ENCODE measurements at regions not wholly inside any gene's neighbourhood (a gene's known extent, or its start where the extent isn't known, plus 50 kb on each side); places are given as distances from the start of the nearest gene placed in this dataset.

DNA sequence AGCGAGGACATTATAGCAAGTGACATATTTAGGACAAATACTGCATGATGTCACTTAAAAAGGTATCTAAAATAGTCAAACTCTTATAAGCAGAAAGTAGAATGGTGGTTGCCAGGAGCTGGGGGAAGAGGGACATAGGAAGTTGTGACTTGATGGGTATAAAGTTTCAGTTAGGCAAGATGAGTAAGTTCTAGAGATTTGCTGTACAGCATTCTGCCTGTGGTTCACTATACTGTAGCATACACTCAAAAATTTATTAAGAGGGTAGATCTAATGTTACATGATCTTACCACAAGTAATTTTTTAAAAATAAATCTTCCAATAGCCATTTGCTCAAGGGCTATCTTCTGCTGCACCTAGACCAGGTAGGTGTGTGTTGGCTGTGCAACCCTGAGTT, 78.1 kb upstream of the NPAS2 start:
- Mint-ChIP-seq H3K27me3 (ENCODE audit: low read depth) (no peaks in the 10 kb centered on the region), H3K4me3 (no peak overlapping the region), H3K4me1 (peaks cover 18% of the 10 kb centered on the region), H3K9me3 (no peaks in the 10 kb centered on the region), H3K27ac (peak overlapping the region; percentile 64 to 88 (median 83)), H3K36me3 (ENCODE audit: low read depth) (no peaks in the 10 kb centered on the region)
- TF ChIP-seq, protein P1, sequence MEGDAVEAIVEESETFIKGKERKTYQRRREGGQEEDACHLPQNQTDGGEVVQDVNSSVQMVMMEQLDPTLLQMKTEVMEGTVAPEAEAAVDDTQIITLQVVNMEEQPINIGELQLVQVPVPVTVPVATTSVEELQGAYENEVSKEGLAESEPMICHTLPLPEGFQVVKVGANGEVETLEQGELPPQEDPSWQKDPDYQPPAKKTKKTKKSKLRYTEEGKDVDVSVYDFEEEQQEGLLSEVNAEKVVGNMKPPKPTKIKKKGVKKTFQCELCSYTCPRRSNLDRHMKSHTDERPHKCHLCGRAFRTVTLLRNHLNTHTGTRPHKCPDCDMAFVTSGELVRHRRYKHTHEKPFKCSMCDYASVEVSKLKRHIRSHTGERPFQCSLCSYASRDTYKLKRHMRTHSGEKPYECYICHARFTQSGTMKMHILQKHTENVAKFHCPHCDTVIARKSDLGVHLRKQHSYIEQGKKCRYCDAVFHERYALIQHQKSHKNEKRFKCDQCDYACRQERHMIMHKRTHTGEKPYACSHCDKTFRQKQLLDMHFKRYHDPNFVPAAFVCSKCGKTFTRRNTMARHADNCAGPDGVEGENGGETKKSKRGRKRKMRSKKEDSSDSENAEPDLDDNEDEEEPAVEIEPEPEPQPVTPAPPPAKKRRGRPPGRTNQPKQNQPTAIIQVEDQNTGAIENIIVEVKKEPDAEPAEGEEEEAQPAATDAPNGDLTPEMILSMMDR (IDR thresholded peaks at IDR 0.05; ENCODE audit: unreplicated experiment in 3 of 3): no peak

DNA sequence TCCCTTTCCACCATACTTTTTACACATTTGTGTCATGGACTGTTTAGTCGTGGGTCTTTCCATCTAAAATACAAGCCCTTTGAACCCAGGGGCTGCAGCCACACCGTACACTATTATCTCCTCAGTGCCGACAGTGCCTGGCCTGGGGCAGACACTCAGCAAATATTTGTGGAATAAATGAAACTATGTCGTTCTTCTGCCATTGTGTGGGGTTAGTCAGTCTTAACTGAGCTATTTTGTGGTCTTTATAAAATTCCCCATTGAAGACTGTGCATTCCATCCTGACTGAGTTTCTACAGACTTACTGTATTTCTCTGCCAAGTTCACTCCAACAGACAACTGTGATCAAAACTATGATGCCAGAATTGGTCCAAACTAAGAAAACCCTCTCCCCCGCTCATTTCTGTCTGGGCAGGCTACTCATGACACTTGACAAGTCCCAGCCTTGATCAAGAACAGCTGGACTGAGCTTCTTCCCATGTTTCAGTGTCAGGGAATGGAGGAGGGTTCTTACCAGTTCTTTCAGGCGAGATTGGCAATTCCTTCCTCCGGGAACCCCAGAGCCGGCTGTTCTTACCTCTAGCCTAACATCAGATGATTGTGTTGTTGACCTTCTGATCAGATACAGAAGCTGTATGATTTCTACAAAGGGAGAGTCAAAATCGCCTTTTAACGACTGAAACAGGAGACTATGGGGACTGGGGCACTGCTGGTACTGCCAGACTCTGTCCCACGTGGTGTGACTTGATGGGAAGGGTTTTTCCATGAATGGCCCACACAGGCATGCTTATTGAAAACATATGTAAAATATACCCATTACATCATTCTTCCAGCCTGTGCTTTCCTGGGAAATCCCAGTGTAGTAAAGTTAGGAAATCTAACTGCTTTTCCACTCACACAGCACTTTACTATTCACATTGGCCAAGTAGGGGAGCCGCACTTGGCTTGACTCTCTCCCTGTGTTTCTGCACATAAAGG, 77.4 kb upstream of the NPAS2 start:
- TF ChIP-seq, protein P1 (IDR thresholded peaks at IDR 0.05; ENCODE audit: unreplicated experiment in 3 of 3): no peak
- no peaks in the 10 kb centered on the region for H3K9me3 Mint-ChIP-seq
- H3K36me3 Mint-ChIP-seq (ENCODE audit: low read depth): no peaks in the 10 kb centered on the region
- H3K4me3 Mint-ChIP-seq: peak overlapping the region in 1 of 3 experiments; percentile 0
- H3K27ac Mint-ChIP-seq: peak overlapping the region; percentile 64 to 88 (median 83)
- H3K27me3 Mint-ChIP-seq (ENCODE audit: low read depth): no peaks in the 10 kb centered on the region
- H3K4me1 Mint-ChIP-seq: peaks cover 18% of the 10 kb centered on the region

DNA sequence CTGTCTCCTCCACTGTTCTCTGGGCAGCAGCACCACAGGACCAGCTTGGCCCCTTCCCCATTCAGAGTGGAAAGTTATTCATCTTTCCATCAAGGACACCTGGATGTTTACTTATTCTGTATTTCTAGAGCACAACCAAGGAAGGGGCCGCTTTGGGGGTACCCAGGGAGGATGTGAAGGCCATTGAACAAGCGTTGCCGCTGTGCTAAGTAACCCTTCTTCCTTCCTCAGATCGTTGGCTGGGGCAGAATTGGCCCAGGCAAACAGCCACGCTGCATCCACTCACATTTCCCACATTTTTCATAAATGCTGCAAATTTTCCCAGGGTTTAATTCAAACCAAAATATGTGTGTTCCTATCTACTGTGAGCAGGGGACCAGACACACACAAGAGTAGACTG, 76.2 kb upstream of the NPAS2 start:
- Mint-ChIP-seq H3K36me3 (ENCODE audit: low read depth) (no peaks in the 10 kb centered on the region), H3K9me3 (no peaks in the 10 kb centered on the region), H3K27me3 (ENCODE audit: low read depth) (no peaks in the 10 kb centered on the region), H3K4me1 (peaks cover 18% of the 10 kb centered on the region), H3K27ac (peak overlapping the region in 2 of 3 experiments; percentile 6 to 11), H3K4me3 (no peak overlapping the region)
- TF ChIP-seq, protein P1 (IDR thresholded peaks at IDR 0.05; ENCODE audit: unreplicated experiment in 3 of 3): no peak

DNA sequence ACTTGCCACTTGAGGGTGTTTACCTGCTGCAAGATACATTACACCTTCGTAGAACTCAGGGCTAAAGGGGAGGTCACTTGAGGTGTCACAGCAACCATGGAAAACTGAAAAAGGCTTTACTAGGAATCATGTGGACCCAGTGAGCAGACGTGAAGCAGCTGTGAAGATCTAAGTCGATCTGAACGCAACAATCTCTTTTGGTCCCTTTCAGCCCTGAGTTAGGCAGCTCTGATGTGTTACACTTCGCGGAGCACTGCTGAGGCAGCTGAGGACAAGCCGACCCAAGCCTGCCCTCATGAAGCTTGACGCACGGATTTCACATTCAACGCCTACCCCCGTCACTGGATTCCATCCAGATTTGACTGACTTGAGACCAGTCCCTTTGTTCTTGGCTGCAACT, 75.8 kb upstream of the NPAS2 start:
- Mint-ChIP-seq H3K4me1 (peaks cover 18% of the 10 kb centered on the region), H3K9me3 (no peaks in the 10 kb centered on the region), H3K27ac (peak overlapping the region in 2 of 3 experiments; percentile 6 to 11), H3K36me3 (ENCODE audit: low read depth) (no peaks in the 10 kb centered on the region), H3K27me3 (ENCODE audit: low read depth) (no peaks in the 10 kb centered on the region), H3K4me3 (no peak overlapping the region)
- TF ChIP-seq, protein P1 (IDR thresholded peaks at IDR 0.05; ENCODE audit: unreplicated experiment in 3 of 3): no peak

DNA sequence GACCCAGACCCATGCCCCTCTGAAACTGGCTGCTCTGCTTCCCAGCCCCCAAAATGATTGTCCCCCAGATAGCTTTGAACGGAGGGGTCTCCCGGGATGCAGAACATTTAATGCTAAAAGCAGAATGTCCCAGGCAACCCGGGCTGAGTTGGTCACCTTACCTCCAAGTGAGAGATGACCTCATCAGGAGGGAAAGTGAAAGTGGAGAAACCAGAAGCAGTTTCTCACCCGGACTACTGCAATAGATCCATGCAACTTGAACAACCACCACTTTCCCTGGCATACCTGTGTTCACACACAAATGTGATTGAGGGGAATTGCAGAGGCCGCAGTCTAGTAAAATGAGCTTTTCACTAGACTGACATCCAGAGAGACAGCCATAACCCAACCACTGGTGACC, 75.3 kb upstream of the NPAS2 start:
- Mint-ChIP-seq H3K4me3 (no peak overlapping the region), H3K27me3 (ENCODE audit: low read depth) (no peaks in the 10 kb centered on the region), H3K27ac (peak overlapping the region in 1 of 3 experiments; percentile 11), H3K4me1 (peaks cover 18% of the 10 kb centered on the region), H3K9me3 (no peaks in the 10 kb centered on the region), H3K36me3 (ENCODE audit: low read depth) (no peaks in the 10 kb centered on the region)
- TF ChIP-seq, protein P1 (IDR thresholded peaks at IDR 0.05; ENCODE audit: unreplicated experiment in 3 of 3): no peak
